CD8-positive, alpha-beta memory T cell (primary cell): ENCODE measurements at regions not wholly inside any gene's neighbourhood (a gene's known extent, or its start where the extent isn't known, plus 50 kb on each side); places are given as distances from the start of the nearest gene placed in this dataset.

Experiments
- CTCF ChIA-PET: fragments of 350-600 bp; sonication (Branson Sonifier 250); formaldehyde crosslinking; loops from one replicate; lab custom pipeline; 2021; ENCODE audit warnings: antibody characterized with exemption; lab: Charles Lee
- POLR2A ChIA-PET: fragments of 350-600 bp; sonication (Branson Sonifier 250); formaldehyde crosslinking; loops from one replicate; lab custom pipeline; 2021; ENCODE audit warnings: antibody characterized with exemption; lab: Charles Lee
- DNase-seq, 5 donors: peaks; one replicate each; pipeline versions ENCODE4 v3.0.0 to v3.0.0-alpha.2; 2020 to 2022; ENCODE audit warnings: mixed read lengths in 1 of 5
- H3K27ac ChIP-seq: one replicate; pipeline ENCODE4 v1.7.0; 2013; ENCODE audit warnings: low read depth, mild to moderate bottlenecking, low read length, moderate library complexity
- H3K27me3 ChIP-seq: 2 replicates; pipeline ENCODE4 v1.7.0; 2013; ENCODE audit warnings: low read length, mild to moderate bottlenecking; ENCODE audit not compliant: insufficient read depth, poor library complexity, severe bottlenecking
- H3K36me3 ChIP-seq: 2 replicates; pipeline ENCODE4 v1.7.0; 2013; ENCODE audit warnings: mild to moderate bottlenecking, low read length, moderate library complexity; ENCODE audit not compliant: insufficient read depth
- H3K4me1 ChIP-seq: 2 replicates; pipeline ENCODE4 v1.7.0; 2013; ENCODE audit warnings: mild to moderate bottlenecking, low read length, moderate library complexity; ENCODE audit not compliant: insufficient read depth
- H3K4me3 ChIP-seq: 2 replicates; pipeline ENCODE4 v1.7.0; 2013; ENCODE audit warnings: mild to moderate bottlenecking, low read length
- H3K9me3 ChIP-seq: 2 replicates; pipeline ENCODE4 v1.7.0; 2013; ENCODE audit warnings: mild to moderate bottlenecking, low read length
- H3K27ac Mint-ChIP-seq, 8 donors: one replicate each; pipeline ENCODE4 v1.8.0; 2020 to 2021; ENCODE audit warnings: mixed read lengths in 8 of 8, mild to moderate bottlenecking in 6 of 8, inconsistent platforms in 3 of 8, moderate library complexity in 3 of 8
- H3K27me3 Mint-ChIP-seq, 2 donors: one replicate each; pipeline ENCODE4 v1.8.0; 2020 to 2021; ENCODE audit warnings: mixed read lengths in 2 of 2, mild to moderate bottlenecking in 1 of 2, moderate library complexity in 1 of 2
- H3K36me3 Mint-ChIP-seq, 3 donors: one replicate each; pipeline ENCODE4 v1.8.0; 2020 to 2021; ENCODE audit warnings: mixed read lengths in 3 of 3, inconsistent platforms in 1 of 3, mild to moderate bottlenecking in 1 of 3
- H3K4me1 Mint-ChIP-seq, 3 donors: one replicate each; pipeline ENCODE4 v1.8.0; 2020 to 2021; ENCODE audit warnings: mixed read lengths in 3 of 3, inconsistent platforms in 1 of 3, mild to moderate bottlenecking in 1 of 3
- H3K4me3 Mint-ChIP-seq, 7 donors: one replicate each; pipeline ENCODE4 v1.8.0; 2020 to 2021; ENCODE audit warnings: mixed read lengths in 7 of 7, mild to moderate bottlenecking in 6 of 7, moderate library complexity in 4 of 7, inconsistent platforms in 2 of 7
- H3K9me3 Mint-ChIP-seq, 5 donors: one replicate each; pipeline ENCODE4 v1.8.0; 2020 to 2022; ENCODE audit warnings: mixed read lengths in 5 of 5, mild to moderate bottlenecking in 3 of 5, moderate library complexity in 2 of 5, inconsistent platforms in 1 of 5

DNA sequence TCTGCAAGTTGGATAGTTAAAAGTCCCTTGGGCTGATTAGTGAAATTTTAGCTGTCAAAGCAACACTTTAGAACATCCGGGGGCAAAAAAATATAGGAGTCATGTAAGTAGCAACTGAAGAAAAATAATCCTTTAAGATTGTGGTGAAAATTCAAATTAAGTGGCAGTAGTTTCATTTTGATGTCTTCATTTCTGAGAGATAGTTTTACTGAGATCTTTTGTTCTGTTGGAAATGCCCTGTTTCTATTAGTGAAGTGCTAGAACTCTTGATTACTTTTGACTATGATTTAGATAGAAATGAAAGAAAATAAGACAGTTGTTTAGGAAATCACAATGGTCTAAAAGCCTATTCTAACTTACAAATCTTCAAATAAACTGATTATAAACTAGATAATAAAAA lies 587.3 kb upstream of the MMS22L start:
- H3K27me3 Mint-ChIP-seq: no peaks in the 10 kb centered on the region
- H3K27ac ChIP-seq: no peak overlapping the region
- no peaks in the 10 kb centered on the region for H3K4me1 Mint-ChIP-seq
- no peak overlapping the region for H3K27ac Mint-ChIP-seq
- H3K4me3 Mint-ChIP-seq: no peak overlapping the region
- H3K36me3 ChIP-seq: no peaks in the 10 kb centered on the region
- ChIA-PET CTCF (no interaction called here), POLR2A (no interaction called here)
- H3K9me3 Mint-ChIP-seq: peaks cover 0 to 18% (median 4%) of the 10 kb centered on the region in 5 donors
- no peaks in the 10 kb centered on the region for H3K4me1 ChIP-seq
- no peaks in the 10 kb centered on the region for H3K36me3 Mint-ChIP-seq
- H3K9me3 ChIP-seq: no peaks in the 10 kb centered on the region
- no peak overlapping the region for H3K4me3 ChIP-seq
- H3K27me3 ChIP-seq: no peaks in the 10 kb centered on the region
- no peak for DNase-seq

DNA sequence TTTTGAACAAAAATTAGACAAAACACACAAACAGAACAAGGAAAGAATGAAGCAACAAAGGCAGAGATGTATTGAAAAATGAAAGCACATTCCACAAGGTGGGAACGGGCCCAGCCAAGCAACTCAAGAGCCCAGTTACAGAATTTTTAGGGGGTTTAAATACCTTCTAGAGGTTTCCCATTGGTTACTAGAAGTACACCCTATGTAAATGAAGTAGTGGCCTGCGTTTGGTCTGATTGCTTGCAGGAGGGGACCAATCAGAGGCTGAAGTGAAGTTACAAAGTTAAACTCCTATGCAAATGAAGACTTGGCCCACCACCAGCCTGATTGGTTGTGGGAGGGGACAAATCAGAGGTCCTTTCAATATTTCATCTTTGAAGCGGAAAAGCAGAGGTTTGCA lies 593.7 kb upstream of the MMS22L start:
- H3K36me3 ChIP-seq: no peaks in the 10 kb centered on the region
- Mint-ChIP-seq H3K36me3 (no peaks in the 10 kb centered on the region), H3K27ac (no peak overlapping the region), H3K9me3 (peaks cover 0 to 23% (median 1%) of the 10 kb centered on the region in 5 donors), H3K4me3 (no peak overlapping the region), H3K4me1 (no peaks in the 10 kb centered on the region), H3K27me3 (no peaks in the 10 kb centered on the region)
- no peak overlapping the region for H3K4me3 ChIP-seq
- no peak overlapping the region for H3K27ac ChIP-seq
- no peak for DNase-seq
- ChIA-PET CTCF (no interaction called here), POLR2A (no interaction called here)
- H3K27me3 ChIP-seq: no peaks in the 10 kb centered on the region
- no peaks in the 10 kb centered on the region for H3K4me1 ChIP-seq
- H3K9me3 ChIP-seq: no peaks in the 10 kb centered on the region

DNA sequence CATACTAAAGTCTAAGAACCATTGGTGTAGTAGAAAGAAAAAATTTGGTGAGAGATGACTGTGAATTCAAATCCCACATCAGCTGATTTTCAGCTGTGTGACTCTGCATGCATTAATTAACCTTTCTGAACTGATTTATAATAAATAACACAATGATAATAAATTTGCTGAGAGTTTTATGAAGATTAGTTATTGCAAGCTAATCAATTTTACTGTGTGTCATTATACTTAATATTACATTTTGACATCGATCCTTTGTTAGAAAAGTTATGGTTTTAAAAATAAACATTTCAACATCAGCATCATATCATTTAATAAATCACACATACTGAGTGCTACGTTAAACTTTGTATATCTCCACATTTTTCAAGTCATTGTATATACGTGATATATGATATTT lies 599.7 kb upstream of the MMS22L start:
- Histone ChIP-seq H3K36me3 (no peaks in the 10 kb centered on the region), H3K9me3 (no peaks in the 10 kb centered on the region), H3K4me3 (no peak overlapping the region), H3K27me3 (no peaks in the 10 kb centered on the region), H3K4me1 (no peaks in the 10 kb centered on the region), H3K27ac (no peak overlapping the region)
- no peak overlapping the region for H3K4me3 Mint-ChIP-seq
- no peaks in the 10 kb centered on the region for H3K27me3 Mint-ChIP-seq
- no peak overlapping the region for H3K27ac Mint-ChIP-seq
- H3K9me3 Mint-ChIP-seq: peaks cover 0 to 16% (median 3%) of the 10 kb centered on the region in 5 donors
- POLR2A ChIA-PET: no interaction called here
- H3K36me3 Mint-ChIP-seq: no peaks in the 10 kb centered on the region
- no peaks in the 10 kb centered on the region for H3K4me1 Mint-ChIP-seq
- CTCF ChIA-PET: no interaction called here
- no peak for DNase-seq

GRCh38 chr6:97885325-97885724 lies 602.3 kb upstream of the MMS22L start:
- CTCF ChIA-PET: no interaction called here
- H3K9me3 ChIP-seq: no peaks in the 10 kb centered on the region

GRCh38 chr6:97885828-97886227 lies 602.8 kb upstream of the MMS22L start:
- no peak for DNase-seq
- no peaks in the 10 kb centered on the region for H3K27me3 ChIP-seq
- Mint-ChIP-seq H3K9me3 (peaks cover 0 to 13% (median 3%) of the 10 kb centered on the region in 5 donors), H3K36me3 (no peaks in the 10 kb centered on the region), H3K4me3 (no peak overlapping the region), H3K4me1 (no peaks in the 10 kb centered on the region), H3K27me3 (no peaks in the 10 kb centered on the region), H3K27ac (no peak overlapping the region)
- no peak overlapping the region for H3K27ac ChIP-seq
- ChIA-PET CTCF (no interaction called here), POLR2A (no interaction called here)
- no peak overlapping the region for H3K4me3 ChIP-seq
- H3K36me3 ChIP-seq: no peaks in the 10 kb centered on the region
- H3K4me1 ChIP-seq: no peaks in the 10 kb centered on the region
- no peaks in the 10 kb centered on the region for H3K9me3 ChIP-seq

More at GRCh38 chr6:97885325-97885724, 602.3 kb upstream of the MMS22L start:
- Mint-ChIP-seq H3K27ac (no peak overlapping the region), H3K27me3 (no peaks in the 10 kb centered on the region), H3K36me3 (no peaks in the 10 kb centered on the region), H3K4me3 (no peak overlapping the region), H3K4me1 (no peaks in the 10 kb centered on the region), H3K9me3 (peaks cover 0 to 12% (median 3%) of the 10 kb centered on the region in 5 donors)
- no peaks in the 10 kb centered on the region for H3K36me3 ChIP-seq
- no peaks in the 10 kb centered on the region for H3K4me1 ChIP-seq
- H3K4me3 ChIP-seq: no peak overlapping the region
- POLR2A ChIA-PET: no interaction called here
- H3K27ac ChIP-seq: no peak overlapping the region
- DNase-seq: no peak
- no peaks in the 10 kb centered on the region for H3K27me3 ChIP-seq

DNA sequence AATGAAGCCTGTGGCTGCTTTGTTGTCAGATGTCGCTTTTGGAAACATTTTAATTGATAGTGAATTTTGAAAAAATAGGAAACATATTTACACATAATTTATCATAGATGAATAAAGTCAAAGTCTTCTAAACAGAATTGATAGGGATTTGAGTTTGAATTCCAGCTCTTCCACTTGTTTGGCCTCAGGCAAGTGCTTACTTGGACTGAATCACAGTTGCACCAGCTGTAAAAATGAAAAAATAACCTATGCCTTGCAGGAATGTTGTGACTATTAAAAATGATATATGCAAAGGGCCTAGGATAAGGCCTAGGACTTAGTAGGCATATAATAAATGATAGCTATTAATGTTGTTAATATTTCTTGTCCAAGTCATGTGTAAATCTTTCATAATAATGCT lies 618.5 kb upstream of the MMS22L start:
- Histone ChIP-seq H3K4me1 (no peaks in the 10 kb centered on the region), H3K4me3 (no peak overlapping the region), H3K9me3 (no peaks in the 10 kb centered on the region), H3K27ac (no peak overlapping the region), H3K27me3 (no peaks in the 10 kb centered on the region), H3K36me3 (no peaks in the 10 kb centered on the region)
- no peaks in the 10 kb centered on the region for H3K27me3 Mint-ChIP-seq
- ChIA-PET POLR2A (no interaction called here), CTCF (no interaction called here)
- H3K4me1 Mint-ChIP-seq: no peaks in the 10 kb centered on the region
- DNase-seq: no peak
- no peaks in the 10 kb centered on the region for H3K36me3 Mint-ChIP-seq
- peaks cover 0 to 20% (median 2%) of the 10 kb centered on the region in 5 donors for H3K9me3 Mint-ChIP-seq
- H3K4me3 Mint-ChIP-seq: no peak overlapping the region
- H3K27ac Mint-ChIP-seq: no peak overlapping the region

- no peak for DNase-seq
- POLR2A ChIA-PET: no interaction called here
- Histone ChIP-seq H3K4me3 (no peak overlapping the region), H3K27ac (no peak overlapping the region), H3K9me3 (no peaks in the 10 kb centered on the region), H3K36me3 (no peaks in the 10 kb centered on the region), H3K4me1 (no peaks in the 10 kb centered on the region), H3K27me3 (no peaks in the 10 kb centered on the region)
- H3K27me3 Mint-ChIP-seq: no peaks in the 10 kb centered on the region
- H3K9me3 Mint-ChIP-seq: peaks cover 0 to 15% (median 7%) of the 10 kb centered on the region in 5 donors
- CTCF ChIA-PET: no interaction called here
- H3K27ac Mint-ChIP-seq: no peak overlapping the region
- no peaks in the 10 kb centered on the region for H3K36me3 Mint-ChIP-seq
- H3K4me1 Mint-ChIP-seq: no peaks in the 10 kb centered on the region
- no peak overlapping the region for H3K4me3 Mint-ChIP-seq
These were observed 626.4 kb upstream of the MMS22L start for GRCh38 chr6:97909380-97909779.

DNA sequence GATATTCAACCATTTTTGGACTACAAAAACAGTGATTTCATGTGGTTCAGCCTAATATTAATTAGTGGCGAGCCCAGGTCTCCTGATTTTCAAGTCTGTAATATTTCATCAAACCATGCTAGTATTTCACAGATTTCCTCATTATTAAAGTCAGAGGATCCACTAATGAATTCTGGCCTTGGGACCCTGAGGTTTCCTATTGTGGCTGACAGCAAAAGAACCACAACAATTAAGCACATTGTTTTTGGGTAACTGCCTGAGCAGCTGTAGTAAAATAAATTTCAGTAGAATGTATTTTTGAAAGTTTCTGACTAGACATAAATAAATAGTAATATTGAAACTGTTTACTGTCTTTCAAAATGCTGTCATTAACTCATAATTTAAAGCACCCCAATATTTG lies 630.7 kb upstream of the MMS22L start:
- H3K36me3 Mint-ChIP-seq: no peaks in the 10 kb centered on the region
- no peak for DNase-seq
- no peaks in the 10 kb centered on the region for H3K36me3 ChIP-seq
- no peaks in the 10 kb centered on the region for H3K27me3 Mint-ChIP-seq
- no peak overlapping the region for H3K4me3 ChIP-seq
- H3K9me3 Mint-ChIP-seq: peaks cover 2 to 18% (median 5%) of the 10 kb centered on the region in 5 donors
- no peaks in the 10 kb centered on the region for H3K27me3 ChIP-seq
- ChIA-PET POLR2A (no interaction called here), CTCF (no interaction called here)
- no peak overlapping the region for H3K27ac ChIP-seq
- H3K4me1 Mint-ChIP-seq: no peaks in the 10 kb centered on the region
- H3K4me3 Mint-ChIP-seq: no peak overlapping the region
- H3K27ac Mint-ChIP-seq: no peak overlapping the region
- no peaks in the 10 kb centered on the region for H3K4me1 ChIP-seq
- no peaks in the 10 kb centered on the region for H3K9me3 ChIP-seq

- Mint-ChIP-seq H3K4me1 (no peaks in the 10 kb centered on the region), H3K27me3 (no peaks in the 10 kb centered on the region), H3K4me3 (no peak overlapping the region), H3K36me3 (no peaks in the 10 kb centered on the region), H3K9me3 (peaks cover 0 to 17% (median 2%) of the 10 kb centered on the region in 5 donors), H3K27ac (no peak overlapping the region)
- ChIA-PET CTCF (no interaction called here), POLR2A (no interaction called here)
- Histone ChIP-seq H3K4me3 (no peak overlapping the region), H3K4me1 (no peaks in the 10 kb centered on the region), H3K36me3 (no peaks in the 10 kb centered on the region), H3K27ac (no peak overlapping the region), H3K9me3 (no peaks in the 10 kb centered on the region), H3K27me3 (no peaks in the 10 kb centered on the region)
- DNase-seq: no peak
These were observed 631.9 kb upstream of the MMS22L start for GRCh38 chr6:97914912-97915311.
